Activated CD4-positive, alpha-beta T cell treated with anti-CD3 and anti-CD28 coated beads, Interleukin-2, Interleukin-6, amounts not matched to agents 100 ng/mL and 50 ng/mL, durations not matched to agents 16 hours and 8 hours (primary cell): ENCODE measurements at regions not wholly inside any gene's neighbourhood (a gene's known extent, or its start where the extent isn't known, plus 50 kb on each side); places are given as distances from the start of the nearest gene placed in this dataset.
"Not testable (repeated sequence)": the region's sequence is repeated elsewhere in the genome, so short reads cannot be mapped to it uniquely, and the experiment has no call there.

Source experiments
- DNase-seq: peaks from one replicate; pipeline ENCODE4 v3.0.0-alpha.2; 2020

GRCh38 chr4:121616449-121616848, 80.3 kb downstream of the ANXA5 start:
- DNase-seq, result not testable (repeated sequence)

DNA sequence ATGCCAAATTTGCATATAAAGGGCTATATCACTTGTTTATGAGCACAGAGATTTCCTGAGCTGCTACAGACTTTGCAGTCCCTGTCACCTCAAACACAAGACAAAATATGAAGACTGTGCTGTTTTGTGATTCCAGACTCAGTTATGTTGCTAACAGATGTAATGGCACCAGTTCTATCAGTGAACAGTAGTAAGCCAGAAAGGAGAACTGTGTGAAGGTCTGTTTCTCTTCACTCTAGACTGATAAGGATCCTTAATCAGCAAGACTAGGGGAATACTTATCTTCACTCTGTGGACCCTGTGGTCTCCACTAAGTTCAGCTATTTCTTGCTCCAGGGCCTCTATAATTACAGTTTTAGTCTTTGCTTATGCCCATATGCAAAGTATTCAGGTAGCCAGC, 82.7 kb downstream of the ANXA5 start:
- no peak for DNase-seq

- no peak for DNase-seq
These were observed 97.7 kb downstream of the ANXA5 start for GRCh38 chr4:121599049-121599448.

- peak; percentile 46 for DNase-seq
These were observed 99.3 kb downstream of the ANXA5 start for GRCh38 chr4:121597346-121597934.

DNA sequence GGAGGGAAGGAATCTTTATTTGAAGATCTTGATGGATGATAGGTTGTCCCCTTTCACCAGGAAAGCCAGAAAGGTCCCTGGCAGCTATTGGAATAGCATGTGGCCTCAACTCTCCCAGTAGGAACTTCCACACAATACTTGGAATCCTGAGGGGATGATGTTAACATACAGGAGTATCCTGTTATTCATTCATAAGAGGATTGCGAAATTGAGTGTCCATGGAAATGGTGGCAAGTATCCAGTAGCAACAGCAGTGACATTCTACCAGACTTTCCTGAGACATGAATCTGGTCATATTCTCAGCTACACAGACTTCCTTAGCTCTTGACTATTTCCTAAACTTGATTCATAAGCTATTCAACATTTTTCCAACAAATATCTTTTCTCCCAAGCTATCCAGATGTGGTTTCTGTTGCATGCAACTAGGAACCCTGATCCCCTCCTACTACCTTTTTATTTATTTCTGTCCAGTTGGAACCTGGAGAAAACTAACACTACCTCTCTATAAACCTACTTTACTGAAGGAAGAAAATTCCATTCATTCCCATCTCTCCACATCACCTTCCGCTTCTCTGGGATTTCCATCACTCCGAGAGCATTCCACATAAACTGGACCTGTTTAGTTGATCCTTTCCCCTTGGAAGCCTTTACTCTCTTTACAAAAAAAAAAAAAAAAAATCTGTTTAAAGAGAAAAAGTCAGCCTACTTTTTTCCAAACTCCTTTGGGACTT, 101.8 kb downstream of the ANXA5 start:
- no peak for DNase-seq

- no peak for DNase-seq
These were observed 103.0 kb downstream of the ANXA5 start for GRCh38 chr4:121593760-121594159.

DNA sequence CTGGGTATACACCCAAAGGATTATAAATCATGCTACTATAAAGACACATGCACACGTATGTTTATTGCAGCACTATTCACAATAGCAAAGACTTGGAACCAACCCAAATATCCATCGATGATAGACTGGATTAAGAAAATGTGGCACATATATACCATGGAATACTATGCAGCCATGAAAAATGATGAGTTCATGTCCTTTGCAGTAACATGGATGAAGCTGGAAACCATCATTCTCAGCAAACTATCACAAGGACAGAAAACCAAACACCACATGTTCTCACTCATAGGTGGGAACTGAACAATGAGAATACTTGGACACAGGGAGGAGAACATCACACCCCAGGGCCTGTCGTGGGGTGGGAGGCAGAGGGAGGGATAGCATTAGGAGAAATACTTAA, 104.5 kb downstream of the ANXA5 start:
- DNase-seq, result not testable (repeated sequence)

- no peak for DNase-seq
These were observed 111.9 kb downstream of the ANXA5 start for GRCh38 chr4:121584836-121585235.

- no peak for DNase-seq
These were observed 113.4 kb downstream of the ANXA5 start for GRCh38 chr4:121583396-121583795.

DNA sequence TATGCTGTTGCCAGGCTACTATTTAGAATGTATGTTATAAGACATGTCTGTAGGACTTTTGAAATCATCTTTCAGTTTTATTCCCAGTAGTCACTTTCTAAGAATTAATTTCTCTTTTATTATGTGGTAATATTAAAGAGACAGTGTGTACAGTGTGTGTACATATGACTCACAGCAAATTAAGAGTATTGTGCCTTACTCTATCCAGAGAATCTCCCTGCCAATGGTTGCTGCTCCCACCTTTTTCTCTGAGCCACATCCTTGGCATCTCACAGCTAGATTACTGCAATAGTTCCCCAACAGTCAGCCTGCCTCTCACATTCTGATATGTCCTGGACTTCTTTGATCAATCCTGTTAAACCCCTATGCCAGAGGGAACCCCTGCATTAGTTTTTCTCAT, 114.5 kb downstream of the ANXA5 start:
- DNase-seq, result no peak

DNA sequence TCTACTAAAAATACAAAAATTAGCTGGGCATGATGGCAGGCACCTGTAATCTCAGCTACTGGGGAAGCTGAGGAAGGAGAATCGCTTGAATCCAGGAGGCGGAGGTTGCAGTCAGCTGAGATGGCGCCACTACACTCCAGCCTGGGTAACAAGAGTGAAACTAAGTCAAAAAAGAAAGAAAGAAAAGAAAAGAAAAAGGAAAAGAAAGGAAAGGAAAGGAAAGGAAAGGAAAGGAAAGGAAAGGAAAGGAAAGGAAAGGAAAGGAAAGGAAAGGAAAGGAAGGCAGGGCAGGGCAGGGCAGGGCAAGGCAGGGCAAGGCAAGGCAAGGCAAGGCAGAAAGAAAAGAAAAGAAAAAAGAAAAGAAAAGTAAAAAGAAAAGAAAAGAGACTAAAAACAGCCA, 121.4 kb downstream of the ANXA5 start:
- not testable (repeated sequence) for DNase-seq

DNA sequence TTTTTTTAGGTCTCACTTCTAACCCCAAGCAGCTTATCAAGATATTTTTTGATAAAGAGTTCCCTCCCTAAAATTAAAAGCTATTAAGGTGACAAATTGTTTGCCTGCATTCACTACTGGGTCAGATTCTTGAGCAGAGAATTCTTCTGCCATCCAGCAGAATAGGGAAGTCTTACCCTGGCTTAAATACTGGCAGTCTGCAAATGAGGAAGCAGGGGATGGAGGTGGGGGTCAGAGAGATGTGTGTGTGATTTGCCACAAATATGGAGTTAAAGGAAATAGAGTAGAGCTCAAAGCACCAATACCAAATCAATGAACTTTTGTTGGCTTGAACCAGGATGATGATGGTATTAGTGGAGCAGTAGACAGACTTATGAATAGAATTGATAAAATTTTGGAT, 122.2 kb downstream of the ANXA5 start:
- DNase-seq, result no peak

DNA sequence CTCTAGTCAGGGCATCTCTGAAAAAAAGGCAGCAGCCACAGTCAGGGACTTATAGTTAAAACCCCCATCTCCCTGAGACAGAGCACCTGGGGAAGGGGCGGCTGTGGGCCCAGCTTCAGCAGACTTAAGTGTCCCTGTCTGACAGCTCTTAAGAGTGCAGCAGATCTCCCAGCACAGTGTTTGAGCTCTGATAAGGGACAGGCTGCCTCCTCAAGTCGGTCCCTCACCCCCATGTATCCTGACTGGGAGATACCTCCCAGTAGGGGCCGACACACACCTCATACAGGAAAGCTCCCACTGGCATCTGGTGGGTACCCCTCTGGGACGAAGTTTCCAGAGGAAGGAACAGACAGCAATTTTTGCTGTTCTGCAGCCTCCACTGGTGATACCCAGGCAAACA, 129.0 kb downstream of the ANXA5 start:
- DNase-seq, result no peak

- DNase-seq, result no peak
These were observed 131.9 kb downstream of the ANXA5 start for GRCh38 chr4:121564840-121565375.

GRCh38 chr4:121562811-121563210, 134.0 kb downstream of the ANXA5 start:
- DNase-seq, result no peak

GRCh38 chr4:121555315-121556107, 141.3 kb downstream of the ANXA5 start:
- no peak for DNase-seq

- DNase-seq, result no peak
These were observed 142.4 kb downstream of the ANXA5 start for GRCh38 chr4:121554382-121554781.

DNA sequence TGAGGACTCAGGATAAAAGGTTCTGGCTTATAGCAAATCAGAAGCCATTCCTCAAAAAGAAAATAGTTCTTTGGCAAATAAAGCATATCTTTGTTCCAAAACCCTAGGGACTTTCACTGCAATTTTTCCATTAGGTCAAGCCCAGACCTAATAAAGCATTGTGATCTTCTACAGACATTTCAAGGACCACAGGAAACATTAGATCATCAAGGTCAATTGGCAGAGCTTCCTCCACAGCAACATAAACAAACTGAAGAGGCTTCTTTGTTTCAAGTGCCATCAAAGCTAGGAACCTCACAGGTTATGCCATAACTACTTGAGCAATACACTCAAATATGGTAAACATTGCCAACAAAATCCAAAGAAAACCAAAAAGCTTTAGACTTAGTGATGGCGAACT, 144.9 kb downstream of the ANXA5 start:
- DNase-seq, result no peak

GRCh38 chr4:121551271-121551670, 145.5 kb downstream of the ANXA5 start:
- no peak for DNase-seq

GRCh38 chr4:121541696-121542095, 155.1 kb downstream of the ANXA5 start:
- no peak for DNase-seq

GRCh38 chr4:121535351-121535750, 154.5 kb upstream of the QRFPR start:
- DNase-seq, result no peak

DNA sequence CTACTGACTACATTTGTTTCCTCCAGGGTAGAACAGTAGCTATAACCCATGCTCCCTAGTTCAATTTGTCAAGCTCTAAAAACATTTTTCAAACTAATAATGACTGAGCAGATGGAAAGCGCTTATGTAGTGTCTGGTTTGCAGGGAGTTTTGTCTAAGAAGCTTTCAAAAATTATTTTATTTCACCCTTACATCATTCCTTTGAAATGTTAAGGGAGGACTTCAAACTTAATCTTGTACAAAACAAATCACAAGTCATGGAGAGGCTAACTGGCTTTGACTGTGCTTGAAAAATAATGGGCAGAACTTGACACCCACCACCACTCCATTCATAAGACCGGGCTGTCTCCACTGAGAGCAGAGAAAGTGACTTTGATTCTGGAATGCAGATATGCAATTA, 153.4 kb upstream of the QRFPR start:
- DNase-seq, result no peak

- DNase-seq, result no peak
These were observed 145.7 kb upstream of the QRFPR start for GRCh38 chr4:121526509-121526908.
